HUDEP-2 (cell line): ENCODE measurements at regions not wholly inside any gene's neighbourhood (a gene's known extent, or its start where the extent isn't known, plus 50 kb on each side); places are given as distances from the start of the nearest gene placed in this dataset.
A peak's percentile ranks its signal among the peaks of the same experiment; 100 is the strongest.

ENCODE experiments used
- DNase-seq, 76 experiments: peaks; one replicate each; lab custom pipeline; 2025; ENCODE audit not compliant: unreplicated experiment in 76 of 76; lab: John Stamatoyannopoulos, UW

DNA sequence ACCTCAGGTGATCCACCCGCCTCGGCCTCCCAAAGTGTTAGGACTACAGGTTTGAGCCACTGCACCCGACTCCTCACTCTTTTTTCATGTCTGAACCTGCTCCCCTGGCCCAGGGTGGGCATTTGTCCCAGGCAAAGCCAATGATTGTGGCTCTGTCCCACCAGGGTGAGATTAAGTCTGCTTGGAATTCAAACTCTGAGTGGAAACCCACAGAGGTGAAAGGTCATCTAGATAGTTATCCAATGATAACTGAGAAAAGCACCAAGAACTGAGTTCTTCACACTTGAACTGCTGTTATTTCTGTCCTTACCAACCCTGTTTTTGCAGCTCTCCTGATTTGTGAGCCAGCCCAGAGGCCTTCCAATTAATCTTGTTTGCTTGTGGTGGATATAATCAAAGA lies 62.4 kb upstream of the ACVR1 start:
- DNase-seq = no peak

- no peak for DNase-seq
These were observed 60.3 kb upstream of the ACVR1 start for GRCh38 chr2:157936406-157936805.

- DNase-seq = no peak
These were observed 59.3 kb upstream of the ACVR1 start for GRCh38 chr2:157935378-157935906.

GRCh38 chr2:157934684-157935377 lies 58.7 kb upstream of the ACVR1 start:
- peak in 2 of 76 experiments; percentile 9 to 31 for DNase-seq

GRCh38 chr2:157933160-157933920 lies 57.2 kb upstream of the ACVR1 start:
- no peak for DNase-seq

GRCh38 chr2:157932480-157933159 lies 56.5 kb upstream of the ACVR1 start:
- no peak for DNase-seq

GRCh38 chr2:157931542-157931941 lies 55.4 kb upstream of the ACVR1 start:
- DNase-seq = no peak

- DNase-seq = no peak
These were observed 54.6 kb upstream of the ACVR1 start for GRCh38 chr2:157930728-157931127.

GRCh38 chr2:157929871-157930667 lies 53.9 kb upstream of the ACVR1 start:
- DNase-seq = peak in 62 of 76 experiments; percentile 3 to 93 (median 66)

GRCh38 chr2:157928372-157928771 lies 52.2 kb upstream of the ACVR1 start:
- no peak for DNase-seq

DNA sequence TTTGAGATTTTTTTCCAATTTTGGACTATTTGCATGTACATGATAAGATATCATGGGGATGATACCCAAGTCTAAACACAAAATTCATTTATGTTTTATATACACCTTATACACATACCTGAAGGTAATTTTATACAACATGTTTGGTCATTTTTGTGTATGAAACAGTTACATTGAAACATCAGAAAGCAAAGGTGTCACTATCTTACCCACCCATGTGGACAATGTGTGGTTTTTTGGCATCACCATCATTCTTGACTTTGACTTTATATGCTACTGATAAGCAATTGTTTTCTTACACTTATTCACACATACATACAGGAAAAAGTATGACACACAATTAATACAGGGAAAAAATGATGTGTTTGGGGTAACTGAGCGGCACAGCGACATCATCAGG lies 51.0 kb upstream of the ACVR1 start:
- peak in 6 of 76 experiments; percentile 12 to 45 (median 18) for DNase-seq
